HCT116 (cell line): ENCODE measurements at regions not wholly inside any gene's neighbourhood (a gene's known extent, or its start where the extent isn't known, plus 50 kb on each side); places are given as distances from the start of the nearest gene placed in this dataset.

ENCODE experiments used
- EZH2 ChIP-seq: fragments of 200-600 bp; sonication (generic); IDR thresholded peaks from 2 replicates; pipeline ENCODE4 v1.6.1; 2017; ENCODE audit warnings: antibody characterized with exemption, mixed run types
- EZH2phosphoT487 ChIP-seq: fragments of 200-600 bp; IDR thresholded peaks from 2 replicates; pipeline ENCODE4 v1.6.1; 2018; ENCODE audit warnings: antibody characterized with exemption, borderline replicate concordance
- JUND ChIP-seq: IDR thresholded peaks from 2 replicates; pipeline ENCODE4 v1.6.1; 2012
- POLR2A ChIP-seq: IDR thresholded peaks from 2 replicates; pipeline ENCODE4 v1.7.0; 2011; ENCODE audit warnings: borderline replicate concordance; ENCODE audit not compliant: insufficient read depth, insufficient read length; ENCODE audit errors: extremely low read depth
- SIN3A ChIP-seq: IDR thresholded peaks from 2 replicates; pipeline ENCODE4 v1.6.1; 2012; ENCODE audit warnings: low read depth
- TF ChIP-seq, protein P1 (sequence below): IDR thresholded peaks from 2 replicates; pipeline ENCODE4 v1.6.1; 2011; ENCODE audit warnings: mild to moderate bottlenecking, low read length, moderate library complexity; ENCODE audit not compliant: insufficient replicate concordance; ENCODE audit errors: extremely low read depth
- TF ChIP-seq, protein P2 (sequence below), 3 experiments: fragments of 200-600 bp in 1 of 3; sonication (generic) in 1 of 3; IDR thresholded peaks in 2 of 3; conservative IDR thresholded peaks in 1 of 3; 2 replicates each; pipeline ENCODE4 v1.5.1; 2012 to 2017; ENCODE audit warnings: low read depth in 2 of 3, low read length in 2 of 3, antibody characterized with exemption in 1 of 3, borderline replicate concordance in 1 of 3, control low read depth in 1 of 3, mild to moderate bottlenecking in 1 of 3, mixed read lengths in 1 of 3, mixed run types in 1 of 3, moderate library complexity in 1 of 3; ENCODE audit not compliant: insufficient read depth in 1 of 3
- TF ChIP-seq, protein P3 (sequence below): IDR thresholded peaks from 2 replicates; pipeline ENCODE4 v1.6.1; 2012; ENCODE audit warnings: low read depth

DNA sequence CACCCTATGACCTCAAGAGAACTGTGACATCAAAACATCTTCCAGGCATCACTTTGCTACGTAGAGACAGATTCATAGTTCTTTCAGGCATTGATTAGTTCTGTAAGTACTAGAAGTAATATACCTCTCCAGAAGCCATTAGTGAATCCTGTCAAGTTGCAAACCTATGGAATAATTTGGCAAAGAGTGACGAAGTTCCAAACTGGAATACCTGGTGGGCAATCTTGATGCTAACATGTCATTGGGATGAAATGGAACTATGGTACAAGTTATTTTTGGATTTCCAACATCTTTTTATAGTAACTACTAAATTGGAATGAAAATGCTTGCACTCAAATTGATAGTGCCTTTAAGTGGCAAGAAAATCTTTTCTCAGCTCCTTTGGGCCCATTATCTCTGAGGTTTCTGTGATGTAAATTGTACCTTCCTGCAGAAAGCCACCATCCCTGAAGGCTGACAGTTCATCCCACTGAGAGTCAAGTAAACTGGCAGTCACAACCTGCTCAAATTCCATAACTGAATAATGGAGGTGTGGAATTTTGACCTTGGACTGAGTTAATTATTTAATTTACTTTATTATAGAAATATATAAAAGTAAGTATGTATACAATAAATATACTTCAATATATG is 435.5 kb downstream of the DTWD2 start:
- TF ChIP-seq, protein P1, sequence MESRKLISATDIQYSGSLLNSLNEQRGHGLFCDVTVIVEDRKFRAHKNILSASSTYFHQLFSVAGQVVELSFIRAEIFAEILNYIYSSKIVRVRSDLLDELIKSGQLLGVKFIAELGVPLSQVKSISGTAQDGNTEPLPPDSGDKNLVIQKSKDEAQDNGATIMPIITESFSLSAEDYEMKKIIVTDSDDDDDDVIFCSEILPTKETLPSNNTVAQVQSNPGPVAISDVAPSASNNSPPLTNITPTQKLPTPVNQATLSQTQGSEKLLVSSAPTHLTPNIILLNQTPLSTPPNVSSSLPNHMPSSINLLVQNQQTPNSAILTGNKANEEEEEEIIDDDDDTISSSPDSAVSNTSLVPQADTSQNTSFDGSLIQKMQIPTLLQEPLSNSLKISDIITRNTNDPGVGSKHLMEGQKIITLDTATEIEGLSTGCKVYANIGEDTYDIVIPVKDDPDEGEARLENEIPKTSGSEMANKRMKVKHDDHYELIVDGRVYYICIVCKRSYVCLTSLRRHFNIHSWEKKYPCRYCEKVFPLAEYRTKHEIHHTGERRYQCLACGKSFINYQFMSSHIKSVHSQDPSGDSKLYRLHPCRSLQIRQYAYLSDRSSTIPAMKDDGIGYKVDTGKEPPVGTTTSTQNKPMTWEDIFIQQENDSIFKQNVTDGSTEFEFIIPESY: no peak
- TF ChIP-seq POLR2A (no peak), JUND (no peak), SIN3A (no peak), EZH2 (no peak), EZH2phosphoT487 (no peak)
- TF ChIP-seq, protein P2, sequence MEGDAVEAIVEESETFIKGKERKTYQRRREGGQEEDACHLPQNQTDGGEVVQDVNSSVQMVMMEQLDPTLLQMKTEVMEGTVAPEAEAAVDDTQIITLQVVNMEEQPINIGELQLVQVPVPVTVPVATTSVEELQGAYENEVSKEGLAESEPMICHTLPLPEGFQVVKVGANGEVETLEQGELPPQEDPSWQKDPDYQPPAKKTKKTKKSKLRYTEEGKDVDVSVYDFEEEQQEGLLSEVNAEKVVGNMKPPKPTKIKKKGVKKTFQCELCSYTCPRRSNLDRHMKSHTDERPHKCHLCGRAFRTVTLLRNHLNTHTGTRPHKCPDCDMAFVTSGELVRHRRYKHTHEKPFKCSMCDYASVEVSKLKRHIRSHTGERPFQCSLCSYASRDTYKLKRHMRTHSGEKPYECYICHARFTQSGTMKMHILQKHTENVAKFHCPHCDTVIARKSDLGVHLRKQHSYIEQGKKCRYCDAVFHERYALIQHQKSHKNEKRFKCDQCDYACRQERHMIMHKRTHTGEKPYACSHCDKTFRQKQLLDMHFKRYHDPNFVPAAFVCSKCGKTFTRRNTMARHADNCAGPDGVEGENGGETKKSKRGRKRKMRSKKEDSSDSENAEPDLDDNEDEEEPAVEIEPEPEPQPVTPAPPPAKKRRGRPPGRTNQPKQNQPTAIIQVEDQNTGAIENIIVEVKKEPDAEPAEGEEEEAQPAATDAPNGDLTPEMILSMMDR (IDR thresholded peaks at IDR 0.05 in 2 of 3, conservative IDR thresholded peaks at IDR 0.05 in 1 of 3; ENCODE audit: borderline replicate concordance in 1 of 3, insufficient read depth in 1 of 3, low read depth in 2 of 3, low read length in 2 of 3): no peak
- TF ChIP-seq, protein P3, sequence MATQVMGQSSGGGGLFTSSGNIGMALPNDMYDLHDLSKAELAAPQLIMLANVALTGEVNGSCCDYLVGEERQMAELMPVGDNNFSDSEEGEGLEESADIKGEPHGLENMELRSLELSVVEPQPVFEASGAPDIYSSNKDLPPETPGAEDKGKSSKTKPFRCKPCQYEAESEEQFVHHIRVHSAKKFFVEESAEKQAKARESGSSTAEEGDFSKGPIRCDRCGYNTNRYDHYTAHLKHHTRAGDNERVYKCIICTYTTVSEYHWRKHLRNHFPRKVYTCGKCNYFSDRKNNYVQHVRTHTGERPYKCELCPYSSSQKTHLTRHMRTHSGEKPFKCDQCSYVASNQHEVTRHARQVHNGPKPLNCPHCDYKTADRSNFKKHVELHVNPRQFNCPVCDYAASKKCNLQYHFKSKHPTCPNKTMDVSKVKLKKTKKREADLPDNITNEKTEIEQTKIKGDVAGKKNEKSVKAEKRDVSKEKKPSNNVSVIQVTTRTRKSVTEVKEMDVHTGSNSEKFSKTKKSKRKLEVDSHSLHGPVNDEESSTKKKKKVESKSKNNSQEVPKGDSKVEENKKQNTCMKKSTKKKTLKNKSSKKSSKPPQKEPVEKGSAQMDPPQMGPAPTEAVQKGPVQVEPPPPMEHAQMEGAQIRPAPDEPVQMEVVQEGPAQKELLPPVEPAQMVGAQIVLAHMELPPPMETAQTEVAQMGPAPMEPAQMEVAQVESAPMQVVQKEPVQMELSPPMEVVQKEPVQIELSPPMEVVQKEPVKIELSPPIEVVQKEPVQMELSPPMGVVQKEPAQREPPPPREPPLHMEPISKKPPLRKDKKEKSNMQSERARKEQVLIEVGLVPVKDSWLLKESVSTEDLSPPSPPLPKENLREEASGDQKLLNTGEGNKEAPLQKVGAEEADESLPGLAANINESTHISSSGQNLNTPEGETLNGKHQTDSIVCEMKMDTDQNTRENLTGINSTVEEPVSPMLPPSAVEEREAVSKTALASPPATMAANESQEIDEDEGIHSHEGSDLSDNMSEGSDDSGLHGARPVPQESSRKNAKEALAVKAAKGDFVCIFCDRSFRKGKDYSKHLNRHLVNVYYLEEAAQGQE: no peak
